HG03520 (cell line): ENCODE measurements at regions not wholly inside any gene's neighbourhood (a gene's known extent, or its start where the extent isn't known, plus 50 kb on each side); places are given as distances from the start of the nearest gene placed in this dataset.
"Not testable (repeated sequence)": the region's sequence is repeated elsewhere in the genome, so short reads cannot be mapped to it uniquely, and the experiment has no call there.

Experiments used
- ATAC-seq: cut with Tn5 transposase; IDR thresholded peaks from one replicate; pipeline ENCODE4 v1.9.1; 2021; ENCODE audit warnings: mild to moderate bottlenecking, moderate library complexity; ENCODE audit not compliant: unreplicated experiment

DNA sequence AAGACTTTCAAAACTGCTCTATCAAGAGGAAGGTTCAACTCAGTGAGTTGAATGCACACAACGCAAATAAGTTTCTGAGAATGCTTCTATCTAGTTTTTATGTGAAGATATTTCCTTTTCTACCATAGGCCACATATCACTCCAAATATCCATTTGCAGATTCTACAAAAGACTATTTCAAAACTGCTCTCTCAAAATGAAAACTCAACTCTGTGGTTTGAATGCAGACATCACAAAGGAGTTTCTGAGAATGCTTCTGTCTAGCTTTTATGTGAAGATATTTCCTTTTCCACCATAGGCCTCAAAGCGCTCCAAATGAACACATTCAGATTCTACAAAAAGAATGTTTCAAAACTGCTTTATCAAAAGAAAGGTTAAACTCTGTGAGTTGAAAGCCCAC lies 1093.1 kb upstream of the DEFB115 start:
- ATAC-seq, result not testable (repeated sequence)

DNA sequence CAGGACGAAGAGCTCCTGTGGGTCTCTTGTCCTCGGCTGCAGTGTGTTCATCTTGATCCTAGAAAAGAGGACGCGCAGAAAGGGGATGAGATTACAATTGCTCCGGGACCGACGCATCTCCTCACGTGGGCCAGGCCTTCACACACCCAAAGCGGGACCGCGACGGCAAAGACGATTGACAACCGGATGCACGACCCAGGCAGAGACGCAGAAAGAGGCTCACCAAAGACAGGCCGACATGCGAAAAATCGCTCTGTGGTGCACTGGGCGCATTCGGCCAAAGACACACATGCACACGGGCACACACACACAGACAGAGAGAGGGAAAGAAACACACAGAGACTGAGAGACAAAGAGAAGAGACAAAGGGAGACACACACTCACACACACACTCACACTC lies 1089.9 kb upstream of the DEFB115 start:
- no peak for ATAC-seq

- ATAC-seq, result no peak
These were observed 1089.3 kb upstream of the DEFB115 start for GRCh38 chr20:30168025-30168799.

- no peak for ATAC-seq
These were observed 1088.7 kb upstream of the DEFB115 start for GRCh38 chr20:30168800-30169138.

GRCh38 chr20:30175681-30176080 lies 1081.8 kb upstream of the DEFB115 start:
- ATAC-seq, result no peak

DNA sequence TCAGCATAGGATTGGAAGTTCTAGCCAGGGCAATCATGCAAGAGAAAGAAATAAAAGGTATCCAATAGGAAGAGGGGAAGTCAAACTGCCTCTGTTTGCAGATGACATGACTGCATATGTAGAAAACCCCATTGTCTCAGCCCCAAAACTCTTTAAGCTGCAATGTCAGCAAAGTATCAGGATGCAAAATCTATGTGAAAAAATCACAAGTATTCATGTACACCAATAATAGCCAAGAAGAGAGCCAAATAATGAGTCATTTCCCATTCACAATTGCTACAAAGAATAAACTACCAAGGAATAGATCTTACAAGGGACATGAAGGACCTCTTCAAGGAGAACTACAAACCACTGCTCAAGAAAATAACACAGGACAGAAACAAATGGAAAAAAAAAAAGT lies 1074.3 kb upstream of the DEFB115 start:
- ATAC-seq, result not testable (repeated sequence)

DNA sequence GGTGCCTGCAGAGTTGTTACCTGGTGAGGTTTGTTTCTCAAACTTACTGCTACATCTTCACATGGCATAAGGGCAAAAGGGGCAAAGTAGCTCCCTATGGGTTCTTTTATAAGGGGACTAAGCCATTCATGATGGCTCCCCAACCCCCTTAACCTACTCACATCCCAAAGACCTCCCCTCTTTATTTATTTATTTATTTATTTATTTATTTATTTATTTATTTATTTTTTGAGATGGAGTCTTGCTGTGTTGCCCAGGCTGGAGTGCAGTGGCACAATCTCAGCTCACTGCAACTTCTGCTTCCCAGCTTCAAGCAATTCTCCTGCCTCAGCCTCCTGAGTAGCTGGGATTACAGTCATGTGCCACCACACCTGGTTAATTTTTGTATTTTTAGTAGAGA lies 1065.7 kb upstream of the DEFB115 start:
- not testable (repeated sequence) for ATAC-seq

- not testable (repeated sequence) for ATAC-seq
These were observed 1023.0 kb upstream of the DEFB115 start for GRCh38 chr20:30234477-30234876.

- not testable (repeated sequence) for ATAC-seq
These were observed 982.4 kb upstream of the DEFB115 start for GRCh38 chr20:30275073-30275472.

DNA sequence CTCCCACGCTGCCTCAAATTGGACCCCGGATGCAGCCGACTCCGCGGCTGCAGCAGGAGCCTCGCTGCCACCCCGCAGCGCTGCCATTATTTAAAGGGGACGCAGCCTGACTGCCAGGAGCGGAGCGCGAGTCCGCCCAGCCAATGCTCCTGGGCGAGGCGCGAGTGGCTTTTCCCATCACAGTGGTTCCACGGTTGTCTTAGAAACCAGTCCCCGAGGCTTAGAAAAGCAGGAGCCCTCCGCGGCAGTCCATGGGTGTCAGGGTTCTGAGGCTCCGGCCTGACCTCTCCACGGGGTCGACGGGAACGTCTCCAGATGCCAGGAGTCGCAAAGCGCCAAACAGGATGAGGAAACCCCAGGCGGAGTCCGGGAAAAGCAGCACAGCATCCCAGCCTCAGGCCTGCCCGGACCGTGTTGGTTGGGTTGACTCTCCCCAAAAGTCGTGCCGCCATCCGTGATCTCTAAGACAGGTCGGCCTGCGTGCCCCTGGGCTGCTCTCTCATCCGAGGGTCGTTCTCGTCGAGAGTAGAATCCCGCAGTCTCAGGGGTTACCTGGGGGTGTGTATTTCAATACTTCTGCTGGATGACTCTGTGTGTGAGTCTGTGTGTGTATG lies 975.8 kb upstream of the DEFB115 start:
- ATAC-seq, result no peak

DNA sequence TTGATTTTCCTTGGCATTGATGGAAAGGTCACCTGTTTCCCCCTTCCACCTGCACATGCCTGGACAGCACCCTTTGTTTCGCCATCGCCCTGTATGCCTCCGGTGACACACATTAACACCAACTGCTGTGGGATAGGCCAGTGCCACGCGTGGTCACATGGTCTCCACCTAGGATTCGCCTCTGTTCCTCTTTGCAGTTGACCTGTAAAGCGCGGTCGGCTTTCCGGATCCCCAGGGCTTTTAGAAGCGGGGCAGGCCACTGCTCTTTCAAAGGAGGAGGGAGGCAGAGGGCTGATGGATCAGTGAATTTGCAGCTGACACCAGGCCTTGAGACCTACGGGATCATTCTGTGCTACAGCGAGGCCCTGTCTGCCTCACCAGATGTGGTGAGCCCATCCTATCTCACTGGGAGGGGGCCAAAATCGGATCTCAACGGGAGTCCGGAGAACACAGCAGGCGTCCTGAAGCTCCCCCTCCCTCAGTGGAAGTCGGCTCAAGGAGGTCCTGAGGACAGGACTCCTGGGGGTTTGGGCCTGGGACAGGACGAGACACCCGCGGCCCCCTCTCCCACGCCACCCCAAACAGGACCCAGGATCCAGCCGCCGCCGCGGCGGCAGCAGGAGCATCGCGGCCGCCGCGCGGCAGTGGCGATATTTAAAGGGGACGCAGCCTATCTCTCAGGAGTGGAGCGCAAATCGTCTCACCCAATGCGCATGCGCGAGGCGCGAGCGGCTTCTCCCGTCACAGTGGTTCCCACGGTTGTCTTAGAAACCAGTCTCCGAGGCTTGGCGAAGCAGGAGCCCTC lies 973.8 kb upstream of the DEFB115 start:
- ATAC-seq, result not testable (repeated sequence)

DNA sequence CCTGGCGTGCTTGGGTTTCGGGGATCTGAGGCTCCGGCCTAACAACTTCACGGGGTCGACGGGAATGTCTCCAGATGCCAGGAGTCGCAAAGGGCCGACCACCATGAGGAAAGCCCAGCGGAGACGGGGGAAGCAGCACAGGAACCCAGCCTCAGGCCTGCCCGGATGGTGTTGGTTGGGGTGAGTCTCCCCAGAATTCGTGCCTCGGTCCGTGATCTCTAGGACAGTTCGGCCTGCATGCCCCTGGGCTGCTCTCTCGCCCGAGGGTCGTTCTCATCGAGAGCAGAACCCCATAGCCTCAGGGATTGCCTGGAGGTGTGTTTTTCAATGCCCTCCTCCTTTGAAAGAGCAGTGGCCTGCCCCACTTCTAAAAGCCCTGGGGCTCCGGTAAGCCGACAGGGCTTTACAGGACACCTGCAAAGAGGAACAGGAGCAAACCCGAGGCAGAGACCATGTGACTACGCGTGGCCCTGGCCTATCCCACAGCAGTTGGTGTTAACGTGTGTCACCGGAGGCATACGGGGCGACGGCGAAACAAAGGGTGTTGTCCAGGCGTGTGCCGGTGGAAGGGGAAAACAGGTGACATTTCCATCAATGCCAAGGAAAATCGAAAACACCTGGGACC lies 973.1 kb upstream of the DEFB115 start:
- ATAC-seq, result no peak

- no peak for ATAC-seq
These were observed 971.8 kb upstream of the DEFB115 start for GRCh38 chr20:30285677-30286076.

- no peak for ATAC-seq
These were observed 971.3 kb upstream of the DEFB115 start for GRCh38 chr20:30286157-30286556.

- not testable (repeated sequence) for ATAC-seq
These were observed 970.0 kb upstream of the DEFB115 start for GRCh38 chr20:30287459-30287858.

- no peak for ATAC-seq
These were observed 969.1 kb upstream of the DEFB115 start for GRCh38 chr20:30288346-30288745.

- ATAC-seq, result not testable (repeated sequence)
These were observed 968.4 kb upstream of the DEFB115 start for GRCh38 chr20:30289049-30289448.

DNA sequence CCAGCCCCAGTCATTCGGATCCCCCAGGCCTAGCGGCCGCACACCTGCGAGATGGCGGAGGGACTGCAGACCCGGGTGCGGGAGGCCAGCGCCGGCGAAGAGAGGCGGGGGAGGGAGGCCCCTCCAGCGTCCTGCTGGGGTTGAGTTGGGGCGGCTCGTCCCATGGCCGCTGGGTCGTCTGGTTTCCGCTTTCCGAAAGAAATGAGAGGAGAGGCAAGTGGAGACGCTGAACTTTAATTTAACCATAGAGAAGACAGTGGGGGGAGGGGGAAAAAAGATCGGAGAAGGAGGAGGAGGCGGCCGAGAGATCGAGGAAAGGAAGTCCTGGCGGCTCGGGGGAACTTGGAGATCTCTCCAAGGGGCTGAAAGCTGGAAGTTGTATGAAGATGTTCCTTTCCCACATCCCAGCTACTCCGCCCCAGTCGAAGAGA lies 967.7 kb upstream of the DEFB115 start:
- not testable (repeated sequence) for ATAC-seq

- not testable (repeated sequence) for ATAC-seq
These were observed 967.0 kb upstream of the DEFB115 start for GRCh38 chr20:30290361-30291063.

GRCh38 chr20:30291064-30291379 lies 966.4 kb upstream of the DEFB115 start:
- ATAC-seq, result not testable (repeated sequence)

GRCh38 chr20:30291686-30292085 lies 965.8 kb upstream of the DEFB115 start:
- not testable (repeated sequence) for ATAC-seq
